ENCODE measurements at regions not wholly inside any gene's neighbourhood (a gene's known extent, or its start where the extent isn't known, plus 50 kb on each side); places are given as distances from the start of the nearest gene placed in this dataset.

- H3K4me2 ChIP-seq (ENCODE audit: low read length), result no peak overlapping the region
- H3K4me3 ChIP-seq (ENCODE audit: low read depth, low read length, poor library complexity, severe bottlenecking), result no peak overlapping the region
- H3F3A ChIP-seq (ENCODE audit: insufficient read depth, low read length), result no peaks in the 10 kb centered on the region
Measured at GRCh38 chr2:80893711-80894110, 589.2 kb upstream of the LRRTM1 start.

GRCh38 chr2:80889009-80889408, 584.5 kb upstream of the LRRTM1 start:
- H3K79me2 ChIP-seq (ENCODE audit: insufficient read depth, low read length), result no peaks in the 10 kb centered on the region

More at GRCh38 chr2:80893711-80894110, 589.2 kb upstream of the LRRTM1 start:
- no peak overlapping the region for H3K9ac ChIP-seq (ENCODE audit: low read length)
- H3K9me3 ChIP-seq (ENCODE audit: low read length), result no peaks in the 10 kb centered on the region
- H3K79me2 ChIP-seq (ENCODE audit: insufficient read depth, low read length), result no peaks in the 10 kb centered on the region
- H3K36me3 ChIP-seq (ENCODE audit: insufficient read depth, low read length), result no peaks in the 10 kb centered on the region
- H2AFZ ChIP-seq (ENCODE audit: low read length), result no peak overlapping the region
- H4K20me1 ChIP-seq (ENCODE audit: insufficient read depth, low read length), result no peaks in the 10 kb centered on the region
- no peaks in the 10 kb centered on the region for H3K27me3 ChIP-seq (ENCODE audit: insufficient read depth, low read length)
- H3K4me1 ChIP-seq (ENCODE audit: insufficient read depth, low read length, severe bottlenecking), result peaks cover 19% of the 10 kb centered on the region
- TF ChIP-seq EZH2 (IDR thresholded peaks at IDR 0.05; ENCODE audit: borderline replicate concordance, low read length), result no peak
- TF ChIP-seq, protein P1, sequence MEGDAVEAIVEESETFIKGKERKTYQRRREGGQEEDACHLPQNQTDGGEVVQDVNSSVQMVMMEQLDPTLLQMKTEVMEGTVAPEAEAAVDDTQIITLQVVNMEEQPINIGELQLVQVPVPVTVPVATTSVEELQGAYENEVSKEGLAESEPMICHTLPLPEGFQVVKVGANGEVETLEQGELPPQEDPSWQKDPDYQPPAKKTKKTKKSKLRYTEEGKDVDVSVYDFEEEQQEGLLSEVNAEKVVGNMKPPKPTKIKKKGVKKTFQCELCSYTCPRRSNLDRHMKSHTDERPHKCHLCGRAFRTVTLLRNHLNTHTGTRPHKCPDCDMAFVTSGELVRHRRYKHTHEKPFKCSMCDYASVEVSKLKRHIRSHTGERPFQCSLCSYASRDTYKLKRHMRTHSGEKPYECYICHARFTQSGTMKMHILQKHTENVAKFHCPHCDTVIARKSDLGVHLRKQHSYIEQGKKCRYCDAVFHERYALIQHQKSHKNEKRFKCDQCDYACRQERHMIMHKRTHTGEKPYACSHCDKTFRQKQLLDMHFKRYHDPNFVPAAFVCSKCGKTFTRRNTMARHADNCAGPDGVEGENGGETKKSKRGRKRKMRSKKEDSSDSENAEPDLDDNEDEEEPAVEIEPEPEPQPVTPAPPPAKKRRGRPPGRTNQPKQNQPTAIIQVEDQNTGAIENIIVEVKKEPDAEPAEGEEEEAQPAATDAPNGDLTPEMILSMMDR (IDR thresholded peaks at IDR 0.05; ENCODE audit: low read length), result no peak
- H3K27ac ChIP-seq (ENCODE audit: low read depth, low read length, poor library complexity, severe bottlenecking), result no peak overlapping the region
- H3K9me2 ChIP-seq (ENCODE audit: low read depth, low read length), result no peaks in the 10 kb centered on the region

DNA sequence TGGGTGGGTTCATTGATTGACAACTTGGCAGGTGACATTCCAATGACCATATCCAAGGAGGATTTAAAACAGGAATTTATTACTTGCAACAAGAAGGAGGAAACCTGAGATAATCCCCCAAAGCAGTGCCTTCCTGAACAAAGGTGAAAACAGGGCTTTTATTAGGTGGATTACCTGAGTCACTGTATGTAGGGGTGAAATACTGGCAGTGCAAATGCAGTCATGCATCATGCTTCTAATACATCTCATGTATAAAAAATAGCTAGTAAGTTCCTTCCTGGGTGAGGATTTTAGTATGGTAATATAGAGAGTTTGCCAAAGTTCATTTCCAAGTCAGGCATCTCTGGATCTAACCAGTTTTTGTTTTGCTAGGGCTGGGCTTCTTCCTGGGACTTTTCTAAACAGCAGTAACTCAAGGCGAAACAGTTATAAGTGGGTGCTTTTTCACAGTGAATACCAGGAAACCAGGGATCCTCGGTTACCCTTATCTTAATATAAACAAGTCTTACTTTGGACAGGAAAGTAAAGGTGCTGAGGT, 583.4 kb upstream of the LRRTM1 start:
- no peaks in the 10 kb centered on the region for H3K36me3 ChIP-seq (ENCODE audit: insufficient read depth, low read length)
- H4K20me1 ChIP-seq (ENCODE audit: insufficient read depth, low read length), result no peaks in the 10 kb centered on the region
- no peak overlapping the region for H3K4me3 ChIP-seq (ENCODE audit: low read depth, low read length, poor library complexity, severe bottlenecking)
- no peak overlapping the region for H3K27ac ChIP-seq (ENCODE audit: low read depth, low read length, poor library complexity, severe bottlenecking)
- H3K9me2 ChIP-seq (ENCODE audit: low read depth, low read length), result no peaks in the 10 kb centered on the region
- no peak overlapping the region for H3K4me2 ChIP-seq (ENCODE audit: low read length)
- H3K79me2 ChIP-seq (ENCODE audit: insufficient read depth, low read length), result no peaks in the 10 kb centered on the region
- no peaks in the 10 kb centered on the region for H3K27me3 ChIP-seq (ENCODE audit: insufficient read depth, low read length)
- TF ChIP-seq, protein P1 (IDR thresholded peaks at IDR 0.05; ENCODE audit: low read length), result no peak
- no peak for TF ChIP-seq EZH2 (IDR thresholded peaks at IDR 0.05; ENCODE audit: borderline replicate concordance, low read length)
- H3K9me3 ChIP-seq (ENCODE audit: low read length), result no peaks in the 10 kb centered on the region
- H3K4me1 ChIP-seq (ENCODE audit: insufficient read depth, low read length, severe bottlenecking), result peaks cover 25% of the 10 kb centered on the region
- H3K9ac ChIP-seq (ENCODE audit: low read length), result no peak overlapping the region
- no peaks in the 10 kb centered on the region for H3F3A ChIP-seq (ENCODE audit: insufficient read depth, low read length)
- no peak overlapping the region for H2AFZ ChIP-seq (ENCODE audit: low read length)

More at GRCh38 chr2:80889009-80889408, 584.5 kb upstream of the LRRTM1 start:
- Histone ChIP-seq H2AFZ (ENCODE audit: low read length) (no peak overlapping the region), H3K27ac (ENCODE audit: low read depth, low read length, poor library complexity, severe bottlenecking) (no peak overlapping the region), H3K4me1 (ENCODE audit: insufficient read depth, low read length, severe bottlenecking) (peaks cover 21% of the 10 kb centered on the region), H3K9me3 (ENCODE audit: low read length) (no peaks in the 10 kb centered on the region), H3K4me2 (ENCODE audit: low read length) (no peak overlapping the region), H3K9me2 (ENCODE audit: low read depth, low read length) (no peaks in the 10 kb centered on the region), H4K20me1 (ENCODE audit: insufficient read depth, low read length) (no peaks in the 10 kb centered on the region), H3K27me3 (ENCODE audit: insufficient read depth, low read length) (no peaks in the 10 kb centered on the region), H3K36me3 (ENCODE audit: insufficient read depth, low read length) (no peaks in the 10 kb centered on the region), H3K4me3 (ENCODE audit: low read depth, low read length, poor library complexity, severe bottlenecking) (no peak overlapping the region), H3F3A (ENCODE audit: insufficient read depth, low read length) (no peaks in the 10 kb centered on the region), H3K9ac (ENCODE audit: low read length) (no peak overlapping the region)
- TF ChIP-seq, protein P1 (IDR thresholded peaks at IDR 0.05; ENCODE audit: low read length), result no peak
- no peak for TF ChIP-seq EZH2 (IDR thresholded peaks at IDR 0.05; ENCODE audit: borderline replicate concordance, low read length)
